CD8-positive, alpha-beta memory T cell (primary cell): ENCODE measurements at regions not wholly inside any gene's neighbourhood (a gene's known extent, or its start where the extent isn't known, plus 50 kb on each side); places are given as distances from the start of the nearest gene placed in this dataset.

Experiments
- CTCF ChIA-PET: fragments of 350-600 bp; sonication (Branson Sonifier 250); formaldehyde crosslinking; loops from one replicate; lab custom pipeline; 2021; ENCODE audit warnings: antibody characterized with exemption; lab: Charles Lee
- POLR2A ChIA-PET: fragments of 350-600 bp; sonication (Branson Sonifier 250); formaldehyde crosslinking; loops from one replicate; lab custom pipeline; 2021; ENCODE audit warnings: antibody characterized with exemption; lab: Charles Lee
- DNase-seq, 5 donors: peaks; one replicate each; pipeline versions ENCODE4 v3.0.0 to v3.0.0-alpha.2; 2020 to 2022; ENCODE audit warnings: mixed read lengths in 1 of 5
- H3K27ac ChIP-seq: one replicate; pipeline ENCODE4 v1.7.0; 2013; ENCODE audit warnings: low read depth, mild to moderate bottlenecking, low read length, moderate library complexity
- H3K27me3 ChIP-seq: 2 replicates; pipeline ENCODE4 v1.7.0; 2013; ENCODE audit warnings: low read length, mild to moderate bottlenecking; ENCODE audit not compliant: insufficient read depth, poor library complexity, severe bottlenecking
- H3K36me3 ChIP-seq: 2 replicates; pipeline ENCODE4 v1.7.0; 2013; ENCODE audit warnings: mild to moderate bottlenecking, low read length, moderate library complexity; ENCODE audit not compliant: insufficient read depth
- H3K4me1 ChIP-seq: 2 replicates; pipeline ENCODE4 v1.7.0; 2013; ENCODE audit warnings: mild to moderate bottlenecking, low read length, moderate library complexity; ENCODE audit not compliant: insufficient read depth
- H3K4me3 ChIP-seq: 2 replicates; pipeline ENCODE4 v1.7.0; 2013; ENCODE audit warnings: mild to moderate bottlenecking, low read length
- H3K9me3 ChIP-seq: 2 replicates; pipeline ENCODE4 v1.7.0; 2013; ENCODE audit warnings: mild to moderate bottlenecking, low read length
- H3K27ac Mint-ChIP-seq, 8 donors: one replicate each; pipeline ENCODE4 v1.8.0; 2020 to 2021; ENCODE audit warnings: mixed read lengths in 8 of 8, mild to moderate bottlenecking in 6 of 8, inconsistent platforms in 3 of 8, moderate library complexity in 3 of 8
- H3K27me3 Mint-ChIP-seq, 2 donors: one replicate each; pipeline ENCODE4 v1.8.0; 2020 to 2021; ENCODE audit warnings: mixed read lengths in 2 of 2, mild to moderate bottlenecking in 1 of 2, moderate library complexity in 1 of 2
- H3K36me3 Mint-ChIP-seq, 3 donors: one replicate each; pipeline ENCODE4 v1.8.0; 2020 to 2021; ENCODE audit warnings: mixed read lengths in 3 of 3, inconsistent platforms in 1 of 3, mild to moderate bottlenecking in 1 of 3
- H3K4me1 Mint-ChIP-seq, 3 donors: one replicate each; pipeline ENCODE4 v1.8.0; 2020 to 2021; ENCODE audit warnings: mixed read lengths in 3 of 3, inconsistent platforms in 1 of 3, mild to moderate bottlenecking in 1 of 3
- H3K4me3 Mint-ChIP-seq, 7 donors: one replicate each; pipeline ENCODE4 v1.8.0; 2020 to 2021; ENCODE audit warnings: mixed read lengths in 7 of 7, mild to moderate bottlenecking in 6 of 7, moderate library complexity in 4 of 7, inconsistent platforms in 2 of 7
- H3K9me3 Mint-ChIP-seq, 5 donors: one replicate each; pipeline ENCODE4 v1.8.0; 2020 to 2022; ENCODE audit warnings: mixed read lengths in 5 of 5, mild to moderate bottlenecking in 3 of 5, moderate library complexity in 2 of 5, inconsistent platforms in 1 of 5

DNA sequence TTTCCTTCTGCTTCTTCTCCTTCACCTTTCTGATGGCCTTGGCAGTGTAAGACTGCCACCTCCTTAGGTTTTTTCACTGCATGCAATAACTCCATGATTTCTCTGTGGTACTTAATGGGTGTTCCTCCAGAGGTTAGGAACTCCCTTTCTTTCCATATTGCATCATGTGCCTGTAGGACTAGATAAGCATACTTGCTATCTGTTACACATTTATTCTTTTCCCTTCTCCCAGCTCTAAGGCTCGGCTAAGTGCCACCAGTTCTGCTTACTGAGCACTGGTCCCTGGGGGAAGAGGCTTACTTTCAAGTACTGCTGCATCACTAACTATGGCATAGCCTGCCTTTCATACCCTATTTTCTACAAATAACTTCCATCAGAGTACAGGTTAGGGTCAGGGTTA, 351.8 kb downstream of the OTOL1 start:
- Mint-ChIP-seq H3K27me3 (peaks cover 0 to 4% of the 10 kb centered on the region in 2 donors), H3K9me3 (peaks cover 0 to 10% (median 5%) of the 10 kb centered on the region in 5 donors), H3K4me3 (no peak overlapping the region), H3K4me1 (no peaks in the 10 kb centered on the region), H3K27ac (no peak overlapping the region), H3K36me3 (no peaks in the 10 kb centered on the region)
- Histone ChIP-seq H3K9me3 (no peaks in the 10 kb centered on the region), H3K4me1 (no peaks in the 10 kb centered on the region), H3K27me3 (no peaks in the 10 kb centered on the region), H3K36me3 (no peaks in the 10 kb centered on the region), H3K4me3 (no peak overlapping the region), H3K27ac (no peak overlapping the region)
- no peak for DNase-seq
- CTCF ChIA-PET: no interaction called here
- POLR2A ChIA-PET: no interaction called here

DNA sequence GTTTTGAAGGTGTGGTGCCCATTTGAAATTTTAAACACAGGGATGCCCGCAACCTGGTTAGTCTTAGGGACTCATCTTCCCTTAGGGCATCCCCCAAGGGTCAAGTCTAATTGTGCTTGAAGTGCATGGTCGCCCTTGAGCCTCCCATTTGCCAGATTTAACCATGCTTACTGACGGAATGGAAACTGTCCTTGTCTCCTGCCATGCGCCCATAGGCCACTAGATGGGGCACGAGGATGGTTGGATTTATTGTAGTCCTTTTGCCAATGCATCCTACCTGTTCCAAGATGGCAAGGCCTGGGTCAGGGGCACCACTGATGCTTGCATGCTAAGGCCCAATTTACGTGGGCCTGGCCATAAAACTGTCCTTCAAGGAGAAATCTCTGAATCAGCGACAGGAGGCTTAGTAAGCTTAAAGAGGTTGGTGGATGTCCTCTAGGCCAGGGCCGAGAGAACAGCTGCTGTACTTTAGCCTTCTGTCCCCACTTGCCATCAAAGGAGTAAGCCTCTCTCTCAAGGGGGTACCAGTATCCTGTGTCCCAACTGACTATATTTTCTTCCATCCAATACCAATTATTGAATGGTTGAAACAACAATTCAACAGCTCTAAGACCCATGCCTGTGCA, 355.4 kb downstream of the OTOL1 start:
- CTCF ChIA-PET: no interaction called here
- peaks cover 0 to 3% of the 10 kb centered on the region in 2 donors for H3K27me3 Mint-ChIP-seq

DNA sequence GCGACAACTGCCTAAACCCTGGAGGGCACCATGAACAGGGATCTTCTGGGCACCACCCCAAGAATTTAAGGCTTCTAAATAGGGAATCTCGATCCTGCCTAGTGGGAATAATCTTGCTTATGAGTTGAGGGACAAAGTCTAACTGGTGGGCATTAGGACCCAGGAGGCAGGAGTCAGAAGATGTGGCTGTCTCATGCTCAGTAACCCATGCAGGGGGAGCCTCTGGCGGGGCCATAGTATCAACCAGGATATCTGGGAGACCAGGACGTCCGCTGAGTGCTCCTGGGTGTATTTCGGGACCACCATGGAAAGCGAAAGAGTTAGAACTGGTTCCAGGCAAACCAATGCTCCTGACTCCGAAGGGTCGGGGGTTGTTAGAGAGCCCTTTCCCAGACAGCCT, 356.1 kb downstream of the OTOL1 start:
- Mint-ChIP-seq H3K27me3 (peaks cover 0 to 3% of the 10 kb centered on the region in 2 donors), H3K4me3 (no peak overlapping the region), H3K9me3 (peaks cover 0 to 12% (median 5%) of the 10 kb centered on the region in 5 donors), H3K36me3 (no peaks in the 10 kb centered on the region), H3K27ac (no peak overlapping the region), H3K4me1 (no peaks in the 10 kb centered on the region)
- Histone ChIP-seq H3K27ac (no peak overlapping the region), H3K27me3 (no peaks in the 10 kb centered on the region), H3K4me1 (no peaks in the 10 kb centered on the region), H3K36me3 (no peaks in the 10 kb centered on the region), H3K9me3 (no peaks in the 10 kb centered on the region), H3K4me3 (no peak overlapping the region)
- DNase-seq: peak in 1 of 5 donors; percentile 36
- POLR2A ChIA-PET: no interaction called here
- CTCF ChIA-PET: no interaction called here

More for the DNA sequence above, 355.4 kb downstream of the OTOL1 start:
- no peak for DNase-seq
- H3K36me3 ChIP-seq: no peaks in the 10 kb centered on the region
- no peak overlapping the region for H3K4me3 Mint-ChIP-seq
- H3K9me3 ChIP-seq: no peaks in the 10 kb centered on the region
- no peaks in the 10 kb centered on the region for H3K4me1 Mint-ChIP-seq
- POLR2A ChIA-PET: no interaction called here
- H3K4me1 ChIP-seq: no peaks in the 10 kb centered on the region
- no peak overlapping the region for H3K27ac Mint-ChIP-seq
- H3K27ac ChIP-seq: no peak overlapping the region
- H3K4me3 ChIP-seq: no peak overlapping the region
- H3K36me3 Mint-ChIP-seq: no peaks in the 10 kb centered on the region
- no peaks in the 10 kb centered on the region for H3K27me3 ChIP-seq
- peaks cover 0 to 12% (median 5%) of the 10 kb centered on the region in 5 donors for H3K9me3 Mint-ChIP-seq

DNA sequence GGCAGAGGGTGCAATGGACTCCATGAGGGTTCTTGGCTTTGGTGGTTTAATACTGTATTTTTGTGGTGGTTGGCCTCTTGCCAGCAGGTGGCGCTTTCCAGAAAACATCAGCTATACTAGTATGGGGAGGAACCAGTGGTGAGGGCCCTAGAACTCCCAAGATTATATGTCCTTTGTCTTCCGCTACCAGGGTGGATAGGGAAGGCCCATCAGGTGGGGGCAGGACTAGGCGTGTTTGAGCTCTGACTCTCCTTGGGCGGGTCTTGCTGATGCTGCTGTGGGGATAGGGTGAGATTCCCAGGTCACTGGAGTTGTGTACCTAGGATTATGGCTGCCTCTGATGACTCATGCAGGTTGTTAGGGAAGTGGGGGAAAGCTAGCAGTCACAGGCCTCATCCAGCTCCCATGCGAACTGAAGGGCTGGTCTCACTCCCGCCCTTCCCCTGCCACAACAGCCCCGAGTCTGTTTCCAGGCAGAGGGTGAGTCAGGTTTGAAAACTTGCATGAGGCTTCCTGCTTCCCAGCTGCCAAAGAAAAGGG, 357.7 kb downstream of the OTOL1 start:
- ChIA-PET CTCF (no interaction called here), POLR2A (no interaction called here)
- H3K27me3 Mint-ChIP-seq: peaks cover 0 to 3% of the 10 kb centered on the region in 2 donors
- Histone ChIP-seq H3K27ac (no peak overlapping the region), H3K27me3 (no peaks in the 10 kb centered on the region), H3K36me3 (no peaks in the 10 kb centered on the region), H3K4me3 (no peak overlapping the region), H3K4me1 (no peaks in the 10 kb centered on the region), H3K9me3 (no peaks in the 10 kb centered on the region)
- peaks cover 0 to 12% (median 5%) of the 10 kb centered on the region in 5 donors for H3K9me3 Mint-ChIP-seq
- H3K4me1 Mint-ChIP-seq: no peaks in the 10 kb centered on the region
- no peaks in the 10 kb centered on the region for H3K36me3 Mint-ChIP-seq
- H3K4me3 Mint-ChIP-seq: no peak overlapping the region
- no peak overlapping the region for H3K27ac Mint-ChIP-seq
- DNase-seq: no peak

- no peaks in the 10 kb centered on the region for H3K9me3 ChIP-seq
- peaks cover 0 to 7% (median 0%) of the 10 kb centered on the region in 5 donors for H3K9me3 Mint-ChIP-seq
- no peak overlapping the region for H3K27ac ChIP-seq
- H3K27me3 ChIP-seq: no peaks in the 10 kb centered on the region
- no peaks in the 10 kb centered on the region for H3K36me3 Mint-ChIP-seq
- H3K27me3 Mint-ChIP-seq: no peaks in the 10 kb centered on the region
- ChIA-PET POLR2A (no interaction called here), CTCF (no interaction called here)
- H3K4me1 Mint-ChIP-seq: no peaks in the 10 kb centered on the region
- H3K4me1 ChIP-seq: no peaks in the 10 kb centered on the region
- DNase-seq: no peak
- H3K4me3 Mint-ChIP-seq: no peak overlapping the region
- H3K4me3 ChIP-seq: no peak overlapping the region
- H3K36me3 ChIP-seq: no peaks in the 10 kb centered on the region
- H3K27ac Mint-ChIP-seq: no peak overlapping the region
Observed at GRCh38 chr3:161859057-161859456, 362.4 kb downstream of the OTOL1 start.

DNA sequence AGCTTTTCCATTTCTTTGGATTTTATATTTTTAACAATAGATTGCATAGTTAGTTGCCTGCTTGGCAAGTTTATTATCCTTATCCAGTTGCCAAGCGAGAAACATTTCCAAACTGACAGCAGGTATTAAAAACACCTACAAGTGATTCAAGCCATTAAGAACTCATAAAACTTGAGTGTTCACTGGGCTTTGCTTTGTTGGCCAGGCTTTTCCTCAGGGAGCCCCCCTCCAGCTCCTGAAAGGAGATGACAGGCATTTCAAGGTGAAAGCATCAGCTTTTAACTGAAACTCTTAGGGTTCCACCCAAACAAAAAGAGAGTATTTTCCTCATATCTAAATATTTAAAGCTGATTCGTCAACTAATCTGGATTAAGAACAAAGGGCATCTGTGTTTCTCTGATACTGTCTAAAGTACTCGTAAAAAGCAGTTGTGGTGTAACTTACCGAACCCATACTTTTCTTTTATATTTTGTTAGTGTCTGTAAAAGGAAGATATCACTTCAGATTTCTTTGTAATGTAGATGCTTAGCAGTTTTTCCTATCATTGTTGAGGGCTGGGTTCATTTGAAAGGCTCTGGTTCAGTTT, 363.4 kb downstream of the OTOL1 start:
- Histone ChIP-seq H3K27me3 (no peaks in the 10 kb centered on the region), H3K27ac (no peak overlapping the region), H3K9me3 (no peaks in the 10 kb centered on the region), H3K4me3 (no peak overlapping the region), H3K36me3 (no peaks in the 10 kb centered on the region), H3K4me1 (no peaks in the 10 kb centered on the region)
- H3K4me3 Mint-ChIP-seq: no peak overlapping the region
- no peaks in the 10 kb centered on the region for H3K27me3 Mint-ChIP-seq
- H3K36me3 Mint-ChIP-seq: no peaks in the 10 kb centered on the region
- no peak for DNase-seq
- H3K9me3 Mint-ChIP-seq: peaks cover 0 to 4% (median 0%) of the 10 kb centered on the region in 5 donors
- H3K27ac Mint-ChIP-seq: no peak overlapping the region
- POLR2A ChIA-PET: no interaction called here
- H3K4me1 Mint-ChIP-seq: no peaks in the 10 kb centered on the region
- CTCF ChIA-PET: no interaction called here

DNA sequence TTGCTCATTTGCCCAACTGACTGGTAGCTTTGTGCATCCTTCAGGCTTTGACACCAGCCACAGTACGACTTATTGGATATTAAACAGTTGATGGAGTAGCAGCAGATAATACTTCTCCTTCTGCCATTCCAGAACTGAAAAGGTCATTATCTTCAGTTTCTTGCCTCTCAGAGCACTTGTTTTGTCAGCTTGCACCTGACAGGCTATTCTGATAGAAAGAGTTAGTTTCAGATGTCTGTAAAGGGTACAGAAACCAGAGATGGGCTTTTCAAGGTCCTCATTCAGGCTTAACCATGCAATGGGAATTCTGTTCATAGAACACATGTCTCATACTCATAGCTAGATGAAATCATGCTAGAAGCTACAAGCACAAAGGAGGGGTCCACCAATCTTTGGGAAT, 367.2 kb downstream of the OTOL1 start:
- H3K36me3 Mint-ChIP-seq: no peaks in the 10 kb centered on the region
- no peaks in the 10 kb centered on the region for H3K36me3 ChIP-seq
- no peak overlapping the region for H3K27ac Mint-ChIP-seq

GRCh38 chr3:161866176-161866575, 369.6 kb downstream of the OTOL1 start:
- ChIA-PET POLR2A (no interaction called here), CTCF (no interaction called here)
- H3K36me3 ChIP-seq: no peaks in the 10 kb centered on the region
- Mint-ChIP-seq H3K27me3 (no peaks in the 10 kb centered on the region), H3K4me3 (no peak overlapping the region), H3K4me1 (no peaks in the 10 kb centered on the region), H3K9me3 (peaks cover 0 to 6% (median 4%) of the 10 kb centered on the region in 5 donors), H3K36me3 (no peaks in the 10 kb centered on the region), H3K27ac (no peak overlapping the region)
- H3K27ac ChIP-seq: no peak overlapping the region
- H3K4me3 ChIP-seq: no peak overlapping the region
- no peaks in the 10 kb centered on the region for H3K27me3 ChIP-seq
- no peaks in the 10 kb centered on the region for H3K4me1 ChIP-seq
- DNase-seq: no peak
- H3K9me3 ChIP-seq: no peaks in the 10 kb centered on the region

More for the DNA sequence above, 367.2 kb downstream of the OTOL1 start:
- H3K27me3 ChIP-seq: no peaks in the 10 kb centered on the region
- H3K4me1 Mint-ChIP-seq: no peaks in the 10 kb centered on the region
- DNase-seq: no peak
- H3K4me3 Mint-ChIP-seq: no peak overlapping the region
- H3K27me3 Mint-ChIP-seq: no peaks in the 10 kb centered on the region
- H3K27ac ChIP-seq: no peak overlapping the region
- ChIA-PET CTCF (no interaction called here), POLR2A (no interaction called here)
- no peaks in the 10 kb centered on the region for H3K9me3 ChIP-seq
- no peaks in the 10 kb centered on the region for H3K4me1 ChIP-seq
- no peak overlapping the region for H3K4me3 ChIP-seq
- peaks cover 0 to 6% (median 4%) of the 10 kb centered on the region in 5 donors for H3K9me3 Mint-ChIP-seq
